HepG2 (cell line): ENCODE measurements at regions not wholly inside any gene's neighbourhood (a gene's known extent, or its start where the extent isn't known, plus 50 kb on each side); places are given as distances from the start of the nearest gene placed in this dataset.

Source experiments
- ATAC-seq: fragments of 200-7000 bp; cut with Tn5 transposase; 3 replicates; pipeline ENCODE4 v1.9.1; 2020; ENCODE audit warnings: mild to moderate bottlenecking, moderate library complexity
- BruUV-seq: library from RNA; stranded (reverse); fragments of 400-500 nt; replicated peaks from 2 replicates; lab custom pipeline; 2021; lab: Mats Ljungman, UMichigan
- CTCF ChIA-PET: fragments of 300-600 bp; formaldehyde crosslinking; extraction: SDS; loops from one replicate; lab custom pipeline; 2021; ENCODE audit warnings: low total read pairs, inconsistent platforms, low intra/inter-chr PET ratio; lab: Yijun Ruan, JAX
- POLR2A ChIA-PET: fragments of 350-600 bp; sonication (Branson Sonifier 250); formaldehyde crosslinking; loops from one replicate; lab custom pipeline; 2020; ENCODE audit warnings: antibody characterized with exemption, inconsistent platforms; lab: Yijun Ruan, JAX
- DNase-seq: peaks from one replicate; pipeline ENCODE4 v3.0.0-alpha.2; 2015; ENCODE audit warnings: low spot score
- FAIRE-seq: peaks from 3 replicates; lab custom pipeline; 2011; peaks lifted over from hg19 to GRCh38; lab: Jason Lieb, UNC
- H2AFZ ChIP-seq: one replicate; pipeline ENCODE4 v1.6.1; 2011; ENCODE audit warnings: low read length, inconsistent platforms
- H3K27ac ChIP-seq: fragments of 300-600 bp; 3 replicates; pipeline ENCODE4 v1.8.0; 2011; ENCODE audit warnings: mixed run types, mild to moderate bottlenecking, mixed read lengths, low read length, inconsistent platforms; ENCODE audit not compliant: insufficient read depth; ENCODE audit errors: extremely low read length
- H3K27me3 ChIP-seq, 2 experiments: fragments of 200-600 bp in 1 of 2; 2 replicates in 1 of 2; 3 replicates in 1 of 2; pipeline versions ENCODE4 v1.6.0 to v1.8.0; 2011; ENCODE audit warnings: low read length in 2 of 2, mild to moderate bottlenecking in 2 of 2, moderate library complexity in 2 of 2, inconsistent platforms in 1 of 2; ENCODE audit not compliant: insufficient read depth in 2 of 2, control insufficient read depth in 1 of 2
- H3K36me3 ChIP-seq, 2 experiments: fragments of 200-600 bp in 1 of 2; replicated peaks in 1 of 2; 2 replicates in 1 of 2; 3 replicates in 1 of 2; pipeline versions ENCODE4 v1.5.1 to v1.8.0; 2011; ENCODE audit warnings: low read length in 2 of 2, inconsistent platforms in 1 of 2; ENCODE audit not compliant: insufficient read depth in 2 of 2, control insufficient read depth in 1 of 2
- H3K4me1 ChIP-seq: 2 replicates; pipeline ENCODE4 v1.5.1; 2012; ENCODE audit warnings: low read length, inconsistent platforms; ENCODE audit not compliant: insufficient read depth
- H3K4me2 ChIP-seq: 2 replicates; pipeline ENCODE4 v1.6.0; 2011; ENCODE audit warnings: low read depth, low read length, inconsistent platforms
- H3K4me3 ChIP-seq, 3 experiments: fragments of 200-600 bp in 1 of 3; sonication (generic), shearing (Covaris generic) in 1 of 3; replicated peaks in 1 of 3; 2 replicates each; pipeline ENCODE4 v1.5.1; 2011 to 2016; ENCODE audit warnings: low read length in 3 of 3, inconsistent platforms in 2 of 3, low read depth in 2 of 3, mild to moderate bottlenecking in 2 of 3, control low read depth in 1 of 3, mixed read lengths in 1 of 3; ENCODE audit not compliant: insufficient read depth in 1 of 3
- H3K79me2 ChIP-seq: one replicate; pipeline ENCODE4 v1.6.1; 2011; ENCODE audit warnings: low read length, inconsistent platforms; ENCODE audit not compliant: insufficient read depth
- H3K9ac ChIP-seq: 2 replicates; pipeline ENCODE4 v1.6.0; 2011; ENCODE audit warnings: mild to moderate bottlenecking, low read depth, low read length, inconsistent platforms; ENCODE audit not compliant: insufficient read depth
- H3K9me3 ChIP-seq: 2 replicates; pipeline ENCODE4 v1.5.1; 2012; ENCODE audit warnings: mild to moderate bottlenecking, low read length
- H4K20me1 ChIP-seq: 2 replicates; pipeline ENCODE4 v1.6.0; 2011; ENCODE audit warnings: inconsistent platforms, mild to moderate bottlenecking, low read length, moderate library complexity; ENCODE audit not compliant: insufficient read depth
- NFIC ChIP-seq: IDR thresholded peaks from 2 replicates; pipeline ENCODE4 v1.6.1; 2012; ENCODE audit warnings: mild to moderate bottlenecking, low read length, inconsistent platforms
- TEAD3 ChIP-seq: optimal IDR thresholded peaks from 2 replicates; pipeline ENCODE3; 2016; ENCODE audit warnings: borderline replicate concordance
- USF2 ChIP-seq, 2 experiments: sonication (generic) in 1 of 2; formaldehyde crosslinking in 1 of 2; IDR thresholded peaks; 2 replicates each; pipeline versions ENCODE4 v1.5.1 to v1.6.1; 2011 to 2020; ENCODE audit warnings: borderline replicate concordance in 1 of 2, low read depth in 1 of 2, low read length in 1 of 2, mild to moderate bottlenecking in 1 of 2, missing genetic modification reagents in 1 of 2, moderate library complexity in 1 of 2
- ZNF713 ChIP-seq: sonication (generic); formaldehyde crosslinking; IDR thresholded peaks from 2 replicates; pipeline ENCODE4 v1.4.0; 2020; ENCODE audit warnings: mild to moderate bottlenecking, missing genetic modification reagents
- ZZZ3 ChIP-seq: sonication (generic); formaldehyde crosslinking; IDR thresholded peaks from 2 replicates; pipeline ENCODE4 v1.4.0; 2020; ENCODE audit warnings: missing genetic modification reagents, mild to moderate bottlenecking, borderline replicate concordance
- WGBS: methylation state at CpG from one replicate; pipeline ENCODE4 v1.1.6; 2017; ENCODE audit warnings: low lambda C conversion rate; 5-methylcytosine and 5-hydroxymethylcytosine counted together
- in situ Hi-C: cut with HindIII; loops from 2 replicates; pipeline ENCODE4 v1.10.0; 2017; ENCODE audit warnings: low pct_unique_long_range_greater_than_20kb; ENCODE audit not compliant: extremely low pct_ligation_motif_present
- intact Hi-C: fragments of 100-400 bp; cut with micrococcal nuclease; formaldehyde crosslinking; loops from one replicate; pipeline ENCODE4 v1.10.0; 2022; ENCODE audit not compliant: unreplicated experiment

GRCh38 chr3:44105571-44105970 is 136.1 kb upstream of the TOPAZ1 start (continued):
- TF ChIP-seq ZNF713, result no peak
- no peak for TF ChIP-seq TEAD3 (CRISPR knock-in tag)
- no peak for TF ChIP-seq ZZZ3 (CRISPR knock-in tag)
- TF ChIP-seq, all 625 proteins: peak for 0

- Histone ChIP-seq H3K9me3 (no peaks in the 10 kb centered on the region), H3K4me1 (no peaks in the 10 kb centered on the region), H3K79me2 (no peaks in the 10 kb centered on the region), H3K4me3 (no peak overlapping the region), H3K27ac (no peak overlapping the region), H3K27me3 (peaks cover 0 to 13% of the 10 kb centered on the region in 2 experiments; a peak in 1 of 5 replicates), H3K9ac (no peak overlapping the region), H3K4me2 (no peak overlapping the region), H2AFZ (no peak overlapping the region), H4K20me1 (no peaks in the 10 kb centered on the region), H3K36me3 (no peaks in the 10 kb centered on the region)
- no TSS peak for BruUV-seq
- ATAC-seq (no peak), DNase-seq (no peak), FAIRE-seq (no peak)
- POLR2A ChIA-PET, result no interaction called here
- in situ Hi-C loops, result no loop called here
- no peak for TF ChIP-seq USF2 (IDR thresholded peaks at IDR 0.05; ENCODE audit: low read depth, low read length)
- no peak for TF ChIP-seq USF2 (CRISPR knock-in tag; IDR thresholded peaks at IDR 0.05; ENCODE audit: borderline replicate concordance)
- TF ChIP-seq NFIC, result no peak
- whole genome bisulfite sequencing, result 3% methylated on average over 6 of the region's 6 CpGs
- CTCF ChIA-PET, result no interaction called here
- intact Hi-C loops, result no loop called here
Measured at GRCh38 chr3:44106756-44107155, 134.9 kb upstream of the TOPAZ1 start.
